IPS-NIHi7 (cell line): ENCODE measurements at regions not wholly inside any gene's neighbourhood (a gene's known extent, or its start where the extent isn't known, plus 50 kb on each side); places are given as distances from the start of the nearest gene placed in this dataset.

Source experiments
- DNase-seq: peaks from one replicate; pipeline ENCODE4 v3.0.0; 2012; ENCODE audit warnings: mixed read lengths; ENCODE audit errors: extremely low spot score

- DNase-seq: peak; percentile 29
Measured at GRCh38 chr16:73697336-73697735, 599.3 kb upstream of the PSMD7 start.

- no peak for DNase-seq
Measured at GRCh38 chr16:73692861-73693260, 603.8 kb upstream of the PSMD7 start.

DNA sequence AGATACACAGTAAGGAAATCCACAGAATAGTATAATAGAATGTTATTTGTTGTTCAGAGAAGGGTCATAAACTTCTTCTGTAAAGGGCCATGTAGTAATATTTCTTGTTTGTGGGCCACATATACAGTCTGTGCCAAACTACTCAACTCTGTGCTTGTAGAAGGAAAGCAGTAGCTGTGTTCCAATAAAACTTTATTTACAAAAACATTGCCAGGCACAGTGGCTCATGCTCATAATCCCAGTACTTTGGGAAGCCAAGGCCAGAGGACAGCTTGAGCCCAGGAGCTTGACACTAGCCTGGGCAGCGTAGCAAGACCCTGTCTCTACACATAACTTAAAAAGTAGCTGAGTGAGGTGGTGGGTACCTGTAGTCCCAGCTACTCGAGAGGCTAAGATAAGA is 612.8 kb upstream of the PSMD7 start:
- DNase-seq: no peak

- no peak for DNase-seq
Measured at GRCh38 chr16:73672135-73672534, 624.2 kb upstream of the ZFHX3 start.

DNA sequence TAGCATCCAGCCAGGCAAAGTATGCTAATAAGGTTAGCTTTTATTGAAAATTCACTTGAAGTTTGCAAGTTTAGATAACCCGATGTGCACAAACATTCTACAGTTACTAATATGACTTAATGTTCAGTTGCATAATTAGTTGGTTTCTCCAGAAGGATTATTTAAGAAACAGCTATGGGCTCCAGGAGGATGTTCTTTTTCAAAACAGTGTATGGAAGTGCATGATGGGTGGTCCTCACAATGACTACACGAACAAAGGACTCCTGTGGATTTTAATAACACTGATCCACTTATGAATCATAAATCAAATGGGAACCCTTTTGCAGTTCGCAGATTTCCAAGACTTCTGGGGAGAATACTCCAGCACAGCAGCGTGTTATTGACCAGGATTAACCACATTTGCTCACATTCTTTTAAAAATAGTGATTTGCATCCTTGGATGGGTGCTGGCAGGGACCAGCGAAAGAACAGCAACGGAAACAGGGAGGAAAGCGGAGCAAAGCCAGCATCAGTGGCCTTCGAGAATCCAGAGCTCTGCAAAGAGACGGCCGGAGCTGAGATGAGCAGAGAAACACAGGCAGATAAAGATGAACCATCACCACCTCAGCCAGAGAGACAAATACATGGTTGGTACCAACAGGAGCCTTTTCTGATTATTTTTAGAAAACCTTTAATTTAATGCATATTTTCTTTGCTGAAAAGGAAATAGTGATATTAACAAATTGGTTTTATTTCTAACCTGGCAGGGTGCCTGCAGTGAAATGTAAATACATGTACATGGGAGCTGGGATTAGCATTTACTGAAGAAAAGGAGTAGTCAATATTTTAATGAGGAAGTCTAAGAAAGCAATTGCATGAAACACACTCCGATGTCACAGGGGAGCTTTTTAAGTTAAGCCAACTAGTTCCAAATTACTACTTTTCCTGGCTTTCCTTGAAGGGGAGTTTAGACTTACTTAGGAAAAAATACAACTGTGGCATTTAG is 623.2 kb upstream of the ZFHX3 start:
- no peak for DNase-seq

DNA sequence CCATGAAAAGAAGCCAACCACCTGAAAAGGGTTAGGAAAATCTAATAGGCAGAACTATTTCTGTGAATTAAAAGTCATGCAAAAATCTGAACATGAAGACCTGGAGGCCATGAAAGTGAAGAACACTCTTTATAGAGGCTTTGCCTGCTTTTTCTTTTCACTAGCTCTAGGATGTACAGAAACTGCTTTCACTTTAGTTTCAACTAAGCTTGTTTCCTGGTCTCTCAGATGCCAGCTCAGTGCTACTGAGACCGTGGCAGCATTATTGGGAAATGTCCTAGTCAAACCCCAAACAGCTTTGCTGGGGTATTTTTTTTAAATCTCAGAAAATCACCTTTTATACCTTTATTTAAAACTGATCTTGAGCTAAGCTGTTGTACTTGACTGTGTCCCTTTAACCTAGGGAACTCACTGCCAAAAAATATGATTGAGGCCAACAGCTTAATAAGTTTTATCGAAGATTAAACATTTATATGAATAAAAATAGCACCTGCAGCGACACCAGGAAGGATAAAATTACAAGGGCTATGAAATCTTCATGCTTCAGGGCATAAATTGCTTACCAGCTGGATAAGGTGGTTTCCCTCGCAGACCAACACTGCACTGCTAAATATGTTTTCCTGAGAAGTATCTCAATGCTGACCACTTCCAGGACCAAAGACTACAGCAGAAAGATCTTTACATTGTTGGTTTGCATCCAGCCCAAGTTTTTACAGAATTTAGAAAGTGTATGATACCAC is 621.8 kb upstream of the ZFHX3 start:
- DNase-seq: no peak

DNA sequence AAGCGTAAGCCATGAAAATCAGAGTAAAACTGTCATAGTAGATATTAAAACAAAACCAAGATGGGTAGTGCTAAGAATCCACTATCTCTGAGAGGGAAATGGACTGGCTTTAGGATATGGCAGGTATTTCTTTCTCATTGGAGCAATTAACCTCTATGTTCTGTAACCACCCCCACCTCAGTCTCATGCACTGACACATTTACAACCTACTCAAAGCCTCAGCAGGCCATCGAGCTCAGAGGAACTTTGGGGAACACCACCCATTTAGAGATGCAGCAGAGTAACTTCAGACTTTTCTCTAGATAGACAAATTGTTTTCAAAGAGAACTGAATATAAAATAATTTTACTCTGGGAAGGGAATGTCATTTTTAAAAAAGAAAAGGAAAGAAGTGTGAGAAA is 615.8 kb upstream of the ZFHX3 start:
- DNase-seq: peak; percentile 15

DNA sequence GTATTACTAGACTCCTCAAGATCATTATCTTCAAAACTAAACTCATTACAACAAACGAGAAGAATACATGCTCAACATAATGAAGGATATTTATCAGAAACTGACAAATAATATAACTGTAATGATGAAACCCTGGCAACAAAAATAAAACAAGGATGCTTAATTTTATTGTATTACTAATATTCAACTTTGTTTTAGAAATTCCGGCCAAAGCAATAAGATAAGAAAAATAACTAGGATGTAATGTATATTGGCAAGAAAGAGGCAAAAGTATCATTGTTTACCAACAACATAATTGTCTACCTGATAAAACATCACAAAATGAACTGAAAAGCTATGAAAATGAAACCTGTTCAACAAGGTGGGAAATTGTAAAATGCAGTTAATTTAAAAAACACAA is 588.3 kb upstream of the ZFHX3 start:
- DNase-seq: no peak

DNA sequence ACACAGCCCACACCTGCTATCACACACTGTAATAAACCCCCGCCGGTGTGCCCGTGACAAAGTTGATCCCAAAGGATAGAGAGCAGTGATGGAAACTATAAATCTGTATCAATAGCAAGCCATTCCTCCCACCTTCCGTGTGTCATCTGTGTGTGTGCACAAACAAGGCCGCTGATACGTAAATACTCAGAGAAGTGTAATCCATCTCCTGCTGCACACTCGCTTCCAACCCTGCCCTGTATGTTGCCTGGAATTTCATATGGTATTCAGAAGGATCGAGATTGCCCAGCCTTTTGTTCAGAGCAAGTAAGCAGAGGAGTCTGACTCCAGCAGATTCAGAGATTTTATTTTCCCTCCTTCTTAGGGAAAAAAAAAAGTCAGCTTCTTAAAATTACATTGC is 581.1 kb upstream of the ZFHX3 start:
- no peak for DNase-seq

DNA sequence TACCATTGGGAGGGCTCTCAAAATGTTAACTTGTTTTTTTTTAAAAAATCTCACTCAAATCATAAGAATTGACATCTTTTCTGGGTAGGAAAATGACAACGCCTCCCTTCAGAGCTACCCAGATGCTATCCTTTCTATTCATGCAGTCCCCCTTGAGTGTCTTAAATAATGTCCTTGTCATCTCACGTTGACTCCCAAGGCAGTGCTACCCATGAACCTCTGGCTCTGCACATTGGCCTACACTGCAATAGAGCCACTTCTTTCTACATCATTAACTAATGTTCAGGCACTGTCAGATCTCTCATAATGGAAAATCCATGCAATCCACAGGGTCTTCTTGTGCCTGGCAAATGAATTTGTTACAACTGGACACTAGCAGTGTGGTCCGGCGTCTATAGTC is 569.8 kb upstream of the ZFHX3 start:
- DNase-seq: no peak

- DNase-seq: no peak
Measured at GRCh38 chr16:73616770-73617169, 568.8 kb upstream of the ZFHX3 start.

GRCh38 chr16:73616166-73616753 is 568.3 kb upstream of the ZFHX3 start:
- peak; percentile 18 for DNase-seq

- DNase-seq: no peak
Measured at GRCh38 chr16:73615071-73615940, 567.4 kb upstream of the ZFHX3 start.

GRCh38 chr16:73614131-73614530 is 566.2 kb upstream of the ZFHX3 start:
- no peak for DNase-seq

- peak; percentile 25 for DNase-seq
Measured at GRCh38 chr16:73610605-73611156, 562.8 kb upstream of the ZFHX3 start.

DNA sequence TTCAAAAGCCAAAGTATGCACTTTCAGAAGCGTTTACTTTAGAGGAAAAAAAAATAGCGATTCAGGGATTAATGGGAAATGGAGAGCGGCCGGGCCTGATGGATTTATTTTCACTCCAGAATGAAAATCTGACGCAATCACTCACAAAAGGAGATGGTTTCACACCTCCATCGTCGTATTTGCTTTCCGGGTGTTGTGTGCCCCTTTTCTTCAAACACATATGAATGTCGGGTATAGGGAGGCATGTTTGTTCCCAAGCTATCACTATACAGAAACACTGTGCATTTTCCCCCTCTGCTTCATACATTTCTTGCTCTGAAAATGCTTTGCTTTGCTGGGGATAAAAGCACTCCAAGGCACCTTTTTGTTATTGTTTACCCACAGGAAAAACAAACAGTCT is 562.2 kb upstream of the ZFHX3 start:
- DNase-seq: no peak

DNA sequence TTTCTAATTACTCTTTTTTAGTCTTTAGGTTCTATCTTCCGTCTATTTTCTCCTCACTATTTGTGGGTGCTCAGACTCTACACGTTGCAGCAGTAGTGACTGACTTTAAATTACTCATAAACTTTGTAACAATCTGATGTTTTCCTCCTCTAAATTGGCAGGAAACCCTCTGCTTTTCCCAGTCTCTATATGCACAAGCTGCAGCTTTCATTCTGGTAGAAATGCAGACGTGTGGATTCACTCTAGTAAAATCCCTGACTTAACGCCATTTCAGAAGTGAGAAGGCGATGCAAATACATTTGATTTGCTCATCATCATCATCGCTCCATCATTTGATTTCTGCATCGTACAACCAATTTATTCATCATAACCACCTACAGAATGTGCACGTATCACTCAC is 561.0 kb upstream of the ZFHX3 start:
- no peak for DNase-seq

DNA sequence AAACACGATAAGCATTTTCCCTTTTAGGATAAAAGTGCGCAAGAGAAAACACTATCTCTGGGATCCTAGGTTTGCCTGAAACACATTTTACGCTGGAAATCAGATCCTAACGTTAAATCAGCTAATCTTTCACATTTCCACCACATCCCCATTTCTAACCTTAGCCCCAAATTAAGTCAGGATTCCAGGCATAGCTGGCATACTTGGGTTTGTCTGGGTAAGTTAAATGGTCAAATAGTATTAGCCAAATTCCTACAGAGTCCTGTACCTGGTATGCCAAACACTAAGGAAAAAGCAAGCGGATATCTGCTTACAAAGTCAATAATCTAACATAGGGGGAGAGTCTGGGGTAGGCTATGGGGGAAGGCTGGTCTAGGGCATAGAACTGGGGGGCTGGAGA is 557.4 kb upstream of the ZFHX3 start:
- peak; percentile 36 for DNase-seq

GRCh38 chr16:73601911-73602310 is 554.0 kb upstream of the ZFHX3 start:
- no peak for DNase-seq

DNA sequence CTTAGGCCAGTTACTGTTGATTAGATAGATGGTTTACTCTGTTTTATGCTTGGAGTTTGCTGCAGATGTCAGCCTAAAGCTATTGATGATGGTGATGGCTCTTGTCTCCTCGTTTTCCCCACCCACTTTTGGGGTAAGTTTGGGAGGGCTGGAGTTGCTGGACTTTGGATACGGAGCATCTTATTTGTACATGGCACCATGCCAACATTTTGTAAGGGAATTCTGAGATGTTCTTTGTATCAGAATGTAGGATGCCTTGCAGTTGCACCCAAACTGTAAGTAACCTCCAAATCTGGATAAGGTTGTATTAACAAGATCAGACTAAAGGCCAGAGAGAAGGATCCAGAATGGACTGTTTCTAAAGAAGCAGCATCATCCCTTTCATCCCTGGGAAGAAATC is 551.9 kb upstream of the ZFHX3 start:
- no peak for DNase-seq

DNA sequence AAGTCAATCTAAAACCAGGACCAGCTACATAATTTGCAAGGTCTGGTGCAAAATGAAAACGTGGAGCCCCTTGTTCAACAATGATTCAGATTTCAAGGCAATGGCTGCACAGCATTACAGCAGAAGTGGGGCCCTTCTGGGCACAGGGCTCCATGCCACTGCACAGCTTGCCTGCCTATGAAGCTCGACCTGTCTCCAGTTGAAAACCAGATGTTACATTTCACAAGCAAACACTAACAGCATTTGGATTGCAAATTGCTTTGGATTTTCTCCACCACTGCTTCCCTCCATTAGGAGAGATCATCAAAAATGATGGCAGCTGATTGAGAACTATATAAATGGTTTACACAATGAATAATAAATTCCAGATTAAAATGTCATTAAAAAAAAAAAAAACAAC is 551.4 kb upstream of the ZFHX3 start:
- no peak for DNase-seq
